K562 (cell line): ENCODE measurements at regions not wholly inside any gene's neighbourhood (a gene's known extent, or its start where the extent isn't known, plus 50 kb on each side); places are given as distances from the start of the nearest gene placed in this dataset.

ENCODE experiments used
- CREB3 ChIP-seq: fragments of 450-650 bp; conservative IDR thresholded peaks from 2 replicates; pipeline ENCODE4 v1.6.1; 2016; ENCODE audit warnings: missing genetic modification characterization, low read depth, mild to moderate bottlenecking, missing compliant biosample characterization, moderate library complexity
- SRSF9 ChIP-seq: fragments of 200-400 bp; formaldehyde crosslinking; IDR thresholded peaks from 2 replicates; pipeline ENCODE4 v1.6.1; 2017; ENCODE audit warnings: low read depth, low read length, borderline replicate concordance
- ZC3H4 ChIP-seq: sonication (generic); formaldehyde crosslinking; IDR thresholded peaks from 2 replicates; pipeline ENCODE4 v1.9.0; 2021; ENCODE audit warnings: missing genetic modification reagents, borderline replicate concordance
- ZNF217 ChIP-seq: sonication (generic); formaldehyde crosslinking; IDR thresholded peaks from 2 replicates; pipeline ENCODE4 v1.8.0; 2022; ENCODE audit warnings: mild to moderate bottlenecking, missing genetic modification reagents
- ZNF23 ChIP-seq: fragments of 250-450 bp; sonication (Bioruptor Pico); IDR thresholded peaks from 2 replicates; pipeline ENCODE4 v1.4.0; 2020; ENCODE audit warnings: mild to moderate bottlenecking
- ZNF431 ChIP-seq: sonication (generic); formaldehyde crosslinking; IDR thresholded peaks from 2 replicates; pipeline ENCODE4 v1.8.0; 2022; ENCODE audit warnings: mild to moderate bottlenecking, missing genetic modification reagents

- TF ChIP-seq ZNF431 (CRISPR knock-in tag) (no peak), ZNF217 (CRISPR knock-in tag) (no peak), ZC3H4 (no peak), SRSF9 (no peak), ZNF23 (CRISPR knock-in tag) (no peak), CREB3 (tag) (no peak)
These were observed 109.2 kb downstream of the PDGFA start for GRCh38 chr7:410395-410910.
